HL-60 (cell line): ENCODE measurements at regions not wholly inside any gene's neighbourhood (a gene's known extent, or its start where the extent isn't known, plus 50 kb on each side); places are given as distances from the start of the nearest gene placed in this dataset.

ENCODE experiments used
- DNase-seq, 2 experiments: peaks; one replicate each; pipeline ENCODE4 v3.0.0-alpha.2; 2010 to 2020; ENCODE audit warnings: low read depth in 1 of 2, low spot score in 1 of 2
- H3K27ac ChIP-seq: fragments of 250-450 bp; sonication (Bioruptor Pico); replicated peaks from 2 replicates; pipeline ENCODE4 v1.5.1; 2020; ENCODE audit warnings: mild to moderate bottlenecking, moderate library complexity
- H3K27me3 ChIP-seq: fragments of 250-450 bp; sonication (Bioruptor Pico); 2 replicates; pipeline ENCODE4 v1.5.1; 2021; ENCODE audit warnings: mild to moderate bottlenecking, moderate library complexity; ENCODE audit not compliant: insufficient read depth, poor library complexity, severe bottlenecking
- H3K4me3 ChIP-seq: replicated peaks from 2 replicates; pipeline ENCODE4 v1.5.1; 2011; ENCODE audit warnings: mild to moderate bottlenecking, control low read depth, low read length; ENCODE audit not compliant: insufficient read depth
- CTCF ChIP-seq: IDR thresholded peaks from one replicate; pipeline ENCODE4 v1.5.1; 2011; ENCODE audit warnings: low read length, control low read depth, inconsistent platforms; ENCODE audit not compliant: insufficient read depth
- GABPA ChIP-seq: IDR thresholded peaks from 2 replicates; pipeline ENCODE4 v1.6.1; 2012; ENCODE audit warnings: low read depth
- POLR2AphosphoS5 ChIP-seq: IDR thresholded peaks from 2 replicates; pipeline ENCODE4 v1.6.1; 2012; ENCODE audit warnings: low read depth
- REST ChIP-seq: IDR thresholded peaks from 2 replicates; pipeline ENCODE4 v1.6.1; 2012; ENCODE audit warnings: low read depth; ENCODE audit not compliant: insufficient replicate concordance
- SPI1 ChIP-seq: IDR thresholded peaks from 2 replicates; pipeline ENCODE4 v1.6.1; 2012; ENCODE audit warnings: low read depth, mild to moderate bottlenecking, borderline replicate concordance

GRCh38 chr6:22473991-22474682 lies 95.2 kb upstream of the HDGFL1 start:
- no peak overlapping the region for H3K27ac ChIP-seq
- DNase-seq, result no peak
- no peak overlapping the region for H3K4me3 ChIP-seq
- TF ChIP-seq REST, result no peak
- no peak for TF ChIP-seq GABPA
- no peak for TF ChIP-seq POLR2AphosphoS5
- TF ChIP-seq SPI1, result no peak
- TF ChIP-seq CTCF, result no peak
- no peaks in the 10 kb centered on the region for H3K27me3 ChIP-seq

GRCh38 chr6:22476811-22477390 lies 92.5 kb upstream of the HDGFL1 start:
- Histone ChIP-seq H3K27me3 (no peaks in the 10 kb centered on the region), H3K4me3 (no peak overlapping the region), H3K27ac (no peak overlapping the region)
- DNase-seq, result no peak
- no peak for TF ChIP-seq SPI1
- TF ChIP-seq REST, result no peak
- TF ChIP-seq GABPA, result no peak
- no peak for TF ChIP-seq POLR2AphosphoS5
- TF ChIP-seq CTCF, result no peak

GRCh38 chr6:22497276-22497675 lies 72.1 kb upstream of the HDGFL1 start:
- H3K4me3 ChIP-seq, result no peak overlapping the region

More at GRCh38 chr6:22497276-22497675, 72.1 kb upstream of the HDGFL1 start:
- Histone ChIP-seq H3K27me3 (no peaks in the 10 kb centered on the region), H3K27ac (no peak overlapping the region)
- no peak for DNase-seq
- TF ChIP-seq REST, result no peak
- TF ChIP-seq SPI1, result no peak
- no peak for TF ChIP-seq GABPA
- TF ChIP-seq CTCF, result no peak
- TF ChIP-seq POLR2AphosphoS5, result no peak
